IMR-90 (cell line): ENCODE measurements at regions not wholly inside any gene's neighbourhood (a gene's known extent, or its start where the extent isn't known, plus 50 kb on each side); places are given as distances from the start of the nearest gene placed in this dataset.
A peak's percentile ranks its signal among the peaks of the same experiment; 100 is the strongest.

Experiments
- BHLHE40 ChIP-seq: fragments of 150-350 bp; IDR thresholded peaks from 2 replicates; pipeline ENCODE4 v1.6.1; 2016; ENCODE audit warnings: mild to moderate bottlenecking, low read depth, low read length
- CEBPB ChIP-seq: IDR thresholded peaks from 2 replicates; pipeline ENCODE4 v1.6.1; 2012; ENCODE audit warnings: low read depth, low read length, improper control_type of control experiment
- CHD1 ChIP-seq: IDR thresholded peaks from 2 replicates; pipeline ENCODE4 v1.6.1; 2012; ENCODE audit warnings: low read depth, low read length, improper control_type of control experiment
- FOS ChIP-seq: fragments of 150-350 bp; IDR thresholded peaks from 2 replicates; pipeline ENCODE4 v1.6.1; 2016; ENCODE audit warnings: low read depth, low read length
- MAFK ChIP-seq: IDR thresholded peaks from 2 replicates; pipeline ENCODE4 v1.6.1; 2012; ENCODE audit warnings: low read depth, low read length, improper control_type of control experiment
- MAZ ChIP-seq: IDR thresholded peaks from 2 replicates; pipeline ENCODE4 v1.6.1; 2012; ENCODE audit warnings: low read depth, mild to moderate bottlenecking, low read length, improper control_type of control experiment, moderate library complexity, borderline replicate concordance
- POLR2A ChIP-seq: IDR thresholded peaks from 2 replicates; pipeline ENCODE4 v1.6.1; 2012; ENCODE audit warnings: mild to moderate bottlenecking, low read depth, low read length
- RAD21 ChIP-seq: IDR thresholded peaks from 2 replicates; pipeline ENCODE4 v1.6.1; 2012; ENCODE audit warnings: low read length, improper control_type of control experiment
- RCOR1 ChIP-seq: IDR thresholded peaks from 2 replicates; pipeline ENCODE4 v1.6.1; 2012; ENCODE audit warnings: mild to moderate bottlenecking, low read length, improper control_type of control experiment; ENCODE audit not compliant: insufficient replicate concordance
- RFX5 ChIP-seq: IDR thresholded peaks from 2 replicates; pipeline ENCODE4 v1.8.0; 2012; ENCODE audit warnings: low read depth, mild to moderate bottlenecking, low read length, moderate library complexity
- SMC3 ChIP-seq: fragments of 150-350 bp; IDR thresholded peaks from 2 replicates; pipeline ENCODE4 v1.6.1; 2016; ENCODE audit warnings: low read depth, mild to moderate bottlenecking, antibody characterized with exemption, low read length, moderate library complexity
- TF ChIP-seq, protein P1 (sequence below): conservative IDR thresholded peaks from 2 replicates; pipeline ENCODE4 v1.5.1; 2012; ENCODE audit warnings: mild to moderate bottlenecking, low read depth, low read length, improper control_type of control experiment
- TF ChIP-seq, protein P2 (sequence below): fragments of 150-350 bp; IDR thresholded peaks from 2 replicates; pipeline ENCODE4 v1.6.1; 2017; ENCODE audit warnings: mild to moderate bottlenecking, antibody characterized with exemption, low read length, low read depth
- TF ChIP-seq, protein P3 (sequence below): fragments of 150-350 bp; IDR thresholded peaks from 2 replicates; pipeline ENCODE4 v1.6.1; 2016; ENCODE audit warnings: low read depth, mild to moderate bottlenecking, low read length, moderate library complexity, borderline replicate concordance

DNA sequence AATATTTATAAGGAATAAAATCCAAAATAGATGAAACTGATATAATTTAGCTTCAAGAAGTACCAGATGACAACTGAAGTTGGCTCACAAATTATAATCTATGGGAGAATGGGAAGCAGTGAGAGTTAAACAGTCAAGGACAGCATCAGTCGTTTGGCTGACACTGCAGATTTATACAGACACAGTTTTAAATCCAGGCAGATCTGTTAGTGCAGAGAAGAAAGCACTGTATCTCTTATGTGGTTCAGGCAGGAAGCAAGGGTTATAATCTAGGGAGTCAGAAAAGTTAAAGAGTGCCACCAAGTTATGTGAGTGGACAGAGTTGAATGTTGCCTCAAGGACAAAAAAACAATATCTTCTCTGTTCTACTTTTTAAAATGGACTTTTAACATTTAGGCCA lies 880.2 kb downstream of the TSN start:
- TF ChIP-seq, protein P1, sequence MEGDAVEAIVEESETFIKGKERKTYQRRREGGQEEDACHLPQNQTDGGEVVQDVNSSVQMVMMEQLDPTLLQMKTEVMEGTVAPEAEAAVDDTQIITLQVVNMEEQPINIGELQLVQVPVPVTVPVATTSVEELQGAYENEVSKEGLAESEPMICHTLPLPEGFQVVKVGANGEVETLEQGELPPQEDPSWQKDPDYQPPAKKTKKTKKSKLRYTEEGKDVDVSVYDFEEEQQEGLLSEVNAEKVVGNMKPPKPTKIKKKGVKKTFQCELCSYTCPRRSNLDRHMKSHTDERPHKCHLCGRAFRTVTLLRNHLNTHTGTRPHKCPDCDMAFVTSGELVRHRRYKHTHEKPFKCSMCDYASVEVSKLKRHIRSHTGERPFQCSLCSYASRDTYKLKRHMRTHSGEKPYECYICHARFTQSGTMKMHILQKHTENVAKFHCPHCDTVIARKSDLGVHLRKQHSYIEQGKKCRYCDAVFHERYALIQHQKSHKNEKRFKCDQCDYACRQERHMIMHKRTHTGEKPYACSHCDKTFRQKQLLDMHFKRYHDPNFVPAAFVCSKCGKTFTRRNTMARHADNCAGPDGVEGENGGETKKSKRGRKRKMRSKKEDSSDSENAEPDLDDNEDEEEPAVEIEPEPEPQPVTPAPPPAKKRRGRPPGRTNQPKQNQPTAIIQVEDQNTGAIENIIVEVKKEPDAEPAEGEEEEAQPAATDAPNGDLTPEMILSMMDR, result no peak
- TF ChIP-seq SMC3, result no peak
- peak; percentile 67 for TF ChIP-seq MAFK
- no peak for TF ChIP-seq FOS
- TF ChIP-seq RFX5, result no peak
- TF ChIP-seq MAZ, result no peak
- TF ChIP-seq RCOR1, result no peak
- TF ChIP-seq POLR2A, result no peak
- no peak for TF ChIP-seq RAD21
- TF ChIP-seq, protein P2, sequence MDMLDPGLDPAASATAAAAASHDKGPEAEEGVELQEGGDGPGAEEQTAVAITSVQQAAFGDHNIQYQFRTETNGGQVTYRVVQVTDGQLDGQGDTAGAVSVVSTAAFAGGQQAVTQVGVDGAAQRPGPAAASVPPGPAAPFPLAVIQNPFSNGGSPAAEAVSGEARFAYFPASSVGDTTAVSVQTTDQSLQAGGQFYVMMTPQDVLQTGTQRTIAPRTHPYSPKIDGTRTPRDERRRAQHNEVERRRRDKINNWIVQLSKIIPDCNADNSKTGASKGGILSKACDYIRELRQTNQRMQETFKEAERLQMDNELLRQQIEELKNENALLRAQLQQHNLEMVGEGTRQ, result no peak
- no peak for TF ChIP-seq BHLHE40
- no peak for TF ChIP-seq CHD1
- TF ChIP-seq CEBPB, result no peak
- TF ChIP-seq, protein P3, sequence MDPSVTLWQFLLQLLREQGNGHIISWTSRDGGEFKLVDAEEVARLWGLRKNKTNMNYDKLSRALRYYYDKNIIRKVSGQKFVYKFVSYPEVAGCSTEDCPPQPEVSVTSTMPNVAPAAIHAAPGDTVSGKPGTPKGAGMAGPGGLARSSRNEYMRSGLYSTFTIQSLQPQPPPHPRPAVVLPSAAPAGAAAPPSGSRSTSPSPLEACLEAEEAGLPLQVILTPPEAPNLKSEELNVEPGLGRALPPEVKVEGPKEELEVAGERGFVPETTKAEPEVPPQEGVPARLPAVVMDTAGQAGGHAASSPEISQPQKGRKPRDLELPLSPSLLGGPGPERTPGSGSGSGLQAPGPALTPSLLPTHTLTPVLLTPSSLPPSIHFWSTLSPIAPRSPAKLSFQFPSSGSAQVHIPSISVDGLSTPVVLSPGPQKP, result no peak
